GM19452 (cell line): ENCODE measurements at regions not wholly inside any gene's neighbourhood (a gene's known extent, or its start where the extent isn't known, plus 50 kb on each side); places are given as distances from the start of the nearest gene placed in this dataset.

Experiments used
- ATAC-seq: cut with Tn5 transposase; IDR thresholded peaks from one replicate; pipeline ENCODE4 v1.9.1; 2021; ENCODE audit not compliant: unreplicated experiment

DNA sequence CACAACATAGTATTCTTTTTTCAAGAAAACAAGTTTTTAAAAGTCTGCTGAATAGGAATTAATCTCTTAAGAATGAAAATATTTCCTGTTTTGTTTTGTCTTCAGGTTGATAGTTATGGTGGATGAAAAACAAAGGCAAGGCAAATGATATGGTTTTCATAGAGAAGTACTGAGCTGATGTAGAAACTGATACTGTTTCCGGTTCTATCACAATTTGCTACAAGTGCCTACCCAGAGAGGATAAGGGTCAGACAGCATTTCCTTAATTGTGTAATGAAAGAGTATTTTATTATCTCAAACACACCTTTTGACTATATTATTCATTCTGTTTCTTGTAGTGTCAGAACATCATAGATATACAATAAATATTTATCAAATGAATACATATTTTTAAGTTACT is 836.3 kb downstream of the SQOR start:
- no peak for ATAC-seq

DNA sequence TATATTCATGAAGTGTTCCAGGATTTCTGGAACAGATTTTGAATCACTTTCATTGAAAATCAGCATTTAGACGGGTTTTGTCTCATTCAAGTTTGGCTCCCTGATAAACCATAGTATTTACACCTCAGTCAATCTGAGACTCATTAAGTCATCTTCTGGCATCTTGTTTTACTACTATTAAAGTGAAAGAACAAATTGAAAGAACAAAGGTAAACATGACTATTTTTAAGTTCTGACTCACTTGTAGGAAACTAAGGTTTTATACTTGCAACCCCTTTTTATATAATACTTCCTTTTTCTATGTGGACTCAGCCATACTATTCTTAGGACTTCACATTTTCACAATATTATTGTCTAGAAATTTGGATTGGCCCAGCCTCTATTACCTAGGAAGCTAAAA is 854.4 kb downstream of the SQOR start:
- ATAC-seq, result no peak

DNA sequence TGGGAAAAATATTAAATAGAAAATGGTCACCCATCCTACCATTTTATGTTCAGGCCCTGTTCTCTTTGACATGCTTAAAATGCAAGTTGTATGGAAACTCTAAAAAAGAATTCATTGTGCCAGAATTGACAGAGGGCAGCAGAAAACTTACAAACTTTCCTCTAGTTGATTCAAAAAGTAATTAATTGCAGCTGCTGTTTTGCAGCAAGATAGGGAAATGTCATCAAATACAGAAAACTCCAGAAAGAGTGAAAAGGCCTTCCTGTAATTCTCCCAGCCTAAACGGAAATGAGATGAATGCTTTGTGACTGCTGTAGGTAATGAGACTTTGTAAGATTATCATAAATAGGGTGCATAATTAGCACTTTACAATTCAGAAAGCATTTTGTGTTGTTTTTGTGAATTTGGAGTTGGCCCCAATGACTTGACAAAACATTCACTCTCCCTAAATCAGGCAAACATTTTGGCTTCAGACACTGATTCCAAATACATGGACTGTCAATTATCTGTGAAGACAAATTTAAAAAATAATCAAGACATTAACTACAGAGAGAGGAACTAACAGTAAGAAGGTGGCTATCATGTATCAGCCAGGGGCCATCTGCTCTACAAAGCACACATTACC is 861.8 kb downstream of the SQOR start:
- no peak for ATAC-seq

DNA sequence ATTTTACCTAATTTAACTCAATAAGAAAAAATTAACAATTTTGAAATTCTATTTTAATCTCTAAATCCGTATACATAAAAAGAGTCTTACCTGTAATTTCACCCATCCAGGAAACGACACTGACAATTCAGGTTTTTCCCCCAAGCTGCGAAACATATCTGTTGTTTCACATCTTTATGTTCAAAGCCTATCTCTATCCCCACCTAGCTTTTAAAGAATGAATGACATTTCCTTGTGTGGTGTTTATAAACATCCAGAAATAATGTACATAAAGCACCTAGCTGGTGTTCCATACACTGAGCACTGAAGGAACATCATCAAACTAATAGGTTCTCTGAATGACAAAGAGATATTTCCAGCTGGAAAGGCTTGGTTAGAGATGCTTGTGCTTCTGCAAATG is 867.8 kb downstream of the SQOR start:
- ATAC-seq, result no peak

DNA sequence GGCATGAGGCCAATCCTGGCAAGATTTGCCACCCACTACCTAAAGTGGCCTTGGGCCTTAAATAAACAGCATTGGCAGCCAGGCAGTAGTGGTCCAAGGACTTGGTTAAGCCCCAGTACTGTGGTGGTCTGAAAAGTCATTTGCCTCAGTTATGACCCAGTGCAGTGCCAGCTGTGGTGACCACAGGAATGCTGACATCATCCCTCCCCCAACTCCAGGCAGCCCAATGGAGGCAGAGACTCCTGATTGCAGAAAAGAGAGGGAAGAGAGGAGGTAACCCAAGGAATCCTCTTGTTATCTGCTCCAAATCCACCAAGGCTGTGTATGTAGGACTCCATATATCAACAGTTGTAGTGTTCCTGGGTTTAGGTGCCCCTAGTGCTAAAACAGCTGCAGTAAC is 883.6 kb downstream of the SQOR start:
- no peak for ATAC-seq

DNA sequence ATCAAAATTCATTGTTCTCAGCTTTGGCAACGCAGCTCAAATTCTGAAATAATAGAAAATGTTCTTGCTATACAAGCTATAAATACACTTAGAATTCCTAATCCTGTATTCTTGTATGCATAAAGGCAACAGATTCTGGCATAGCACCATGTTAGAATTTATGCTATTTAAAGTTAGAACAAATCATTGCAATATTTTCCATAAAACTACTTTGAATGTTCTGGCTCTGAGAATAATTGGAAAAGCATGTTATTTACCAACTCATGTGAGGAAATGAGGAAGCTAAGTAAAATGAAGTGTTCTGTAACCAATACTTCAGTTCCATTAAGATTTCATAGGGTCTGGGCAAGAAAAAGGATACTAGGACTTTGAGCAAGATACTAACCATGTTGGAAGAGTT is 888.9 kb downstream of the SQOR start:
- ATAC-seq, result no peak

DNA sequence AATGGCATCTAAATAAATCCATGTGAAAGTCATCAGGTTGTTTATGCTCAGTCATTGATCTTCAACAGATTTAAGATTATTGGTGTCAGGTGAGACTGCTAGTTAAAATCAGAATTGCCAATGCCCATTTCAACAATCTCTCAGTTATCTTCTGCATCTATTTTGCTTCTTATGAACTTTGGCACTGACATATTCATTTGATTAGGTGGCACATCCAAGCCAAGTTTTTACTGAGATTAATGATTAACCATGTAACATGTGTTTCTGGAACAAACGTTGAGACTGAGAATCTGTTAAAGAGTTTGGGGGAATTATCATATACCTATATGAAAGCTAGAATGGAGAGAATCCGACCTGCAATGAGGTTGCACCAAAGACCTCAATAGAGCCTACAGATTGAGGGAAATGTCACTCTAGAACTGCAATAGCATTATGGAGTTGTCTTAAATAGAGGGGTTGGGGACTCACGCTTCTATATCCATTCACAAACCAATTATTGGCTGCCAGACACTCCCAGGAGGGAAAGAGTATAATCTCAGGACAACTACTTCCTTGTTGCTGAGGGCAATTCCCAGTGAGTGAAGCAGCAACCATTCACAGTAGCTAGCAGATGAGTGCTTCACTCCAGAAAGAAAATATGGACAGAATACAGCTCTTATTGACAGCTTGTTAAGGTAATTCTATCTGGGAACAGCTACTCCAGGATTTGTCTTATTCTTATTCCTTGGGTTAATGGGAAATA is 891.3 kb downstream of the SQOR start:
- ATAC-seq, result no peak

DNA sequence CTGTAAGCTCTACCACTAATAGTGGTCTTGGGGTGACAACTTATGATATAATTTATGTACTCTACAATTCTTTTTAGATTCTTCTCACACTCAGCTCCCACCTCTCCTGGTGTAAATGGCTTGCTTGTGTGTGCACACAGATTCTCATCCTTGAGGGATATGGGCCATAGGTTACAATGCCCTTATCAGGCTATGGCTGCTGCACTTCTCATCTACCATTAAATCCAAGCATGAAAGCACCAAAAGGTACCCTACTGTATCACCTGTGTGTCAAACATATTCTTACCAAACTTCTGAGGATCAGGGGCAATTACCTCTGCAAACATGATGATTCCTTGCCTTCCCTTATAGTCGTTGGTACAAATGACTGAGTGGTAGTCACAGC is 891.9 kb downstream of the SQOR start:
- no peak for ATAC-seq

DNA sequence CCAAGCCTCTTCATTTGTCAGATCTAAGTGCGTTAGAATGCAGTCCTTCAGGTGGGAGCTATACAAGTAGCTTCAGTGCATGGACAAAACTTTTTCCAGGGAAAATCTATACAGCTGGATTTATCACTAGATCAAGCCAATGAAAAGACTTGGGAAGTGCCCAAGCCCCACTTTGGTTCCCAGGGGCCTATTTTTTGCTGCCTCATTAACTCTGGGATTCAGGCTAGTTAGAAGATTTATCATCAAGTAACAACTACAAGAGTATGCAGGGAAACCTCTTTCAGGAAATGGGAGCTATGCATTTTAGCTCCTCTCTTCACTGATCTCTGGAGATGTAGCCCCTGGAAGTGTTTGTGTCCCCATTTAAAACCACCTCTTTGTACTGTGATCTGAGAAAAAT is 908.8 kb downstream of the SQOR start:
- ATAC-seq, result no peak

DNA sequence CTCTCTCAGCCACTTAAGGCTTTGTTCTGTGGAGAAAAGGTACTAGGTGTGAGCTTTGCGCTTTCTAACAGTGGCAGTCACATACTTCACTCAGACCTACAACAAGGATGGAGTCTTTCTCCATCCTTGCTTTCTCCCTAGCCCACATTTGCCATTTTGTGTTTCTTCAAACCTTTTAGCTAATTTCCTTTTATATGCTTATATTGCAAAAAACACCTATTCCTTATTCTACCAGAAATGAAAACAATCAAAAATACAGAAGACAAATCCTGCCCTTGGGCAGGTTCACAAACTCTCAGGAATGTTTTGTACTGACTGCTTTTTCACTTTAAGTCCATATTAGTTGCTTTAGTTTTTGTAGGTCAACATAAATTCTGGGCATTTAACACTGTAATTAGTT is 914.2 kb downstream of the SQOR start:
- no peak for ATAC-seq

DNA sequence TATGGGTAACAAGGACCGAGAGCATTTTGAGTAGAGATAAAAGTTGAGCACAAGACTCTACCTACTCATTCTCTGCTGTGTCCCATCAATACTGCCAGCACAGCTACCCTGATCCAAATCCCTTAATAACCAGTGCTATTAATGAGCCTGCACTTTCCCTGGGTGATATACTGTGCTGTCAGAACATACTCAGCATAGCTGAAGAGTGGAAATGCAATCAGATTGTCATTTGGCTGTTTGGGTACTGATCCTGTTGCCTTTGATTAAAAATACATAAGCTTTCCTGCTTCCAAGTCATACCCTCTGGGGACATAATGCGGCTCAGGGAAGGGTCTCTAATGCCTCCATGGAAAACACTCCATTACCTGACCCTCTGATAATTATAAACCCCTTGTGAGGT is 917.5 kb downstream of the SQOR start:
- no peak for ATAC-seq

DNA sequence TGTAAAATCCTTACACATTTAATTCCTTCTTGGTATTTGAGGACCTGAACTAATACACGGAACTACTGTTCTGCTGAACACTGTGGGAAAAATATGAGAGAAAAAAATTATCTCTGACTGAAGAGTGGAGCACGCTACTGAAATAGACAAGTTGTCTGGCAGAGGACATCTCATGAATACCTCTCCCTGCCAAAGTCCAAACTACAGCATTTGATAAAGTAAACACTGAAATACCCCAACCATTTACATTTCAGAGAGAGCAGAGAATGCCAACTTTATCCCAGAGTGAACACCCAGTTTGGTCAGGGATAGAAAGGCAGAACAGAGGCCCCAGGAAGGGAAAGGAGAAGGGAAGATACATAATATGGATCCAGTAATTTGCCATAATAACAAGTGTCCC is 920.7 kb downstream of the SQOR start:
- no peak for ATAC-seq

DNA sequence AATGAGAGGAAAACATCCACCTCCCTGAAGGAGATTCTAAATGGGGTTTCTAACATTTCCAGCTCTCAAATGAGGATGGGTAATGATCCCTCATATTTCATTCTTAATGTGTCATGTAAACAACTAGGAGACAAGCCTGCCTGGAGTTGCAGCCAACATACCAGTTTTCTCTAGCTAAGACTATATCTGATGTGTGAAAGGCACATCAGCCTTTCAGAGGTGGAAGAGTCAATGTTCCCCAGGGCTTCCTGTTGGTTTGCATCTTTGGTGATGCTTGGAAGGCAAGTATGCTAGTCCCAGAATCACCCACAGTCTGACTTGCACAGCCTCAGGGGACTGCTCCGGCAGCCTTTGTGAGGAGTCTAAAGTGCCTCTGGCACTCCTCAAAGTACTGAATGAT is 921.2 kb downstream of the SQOR start:
- ATAC-seq, result no peak

DNA sequence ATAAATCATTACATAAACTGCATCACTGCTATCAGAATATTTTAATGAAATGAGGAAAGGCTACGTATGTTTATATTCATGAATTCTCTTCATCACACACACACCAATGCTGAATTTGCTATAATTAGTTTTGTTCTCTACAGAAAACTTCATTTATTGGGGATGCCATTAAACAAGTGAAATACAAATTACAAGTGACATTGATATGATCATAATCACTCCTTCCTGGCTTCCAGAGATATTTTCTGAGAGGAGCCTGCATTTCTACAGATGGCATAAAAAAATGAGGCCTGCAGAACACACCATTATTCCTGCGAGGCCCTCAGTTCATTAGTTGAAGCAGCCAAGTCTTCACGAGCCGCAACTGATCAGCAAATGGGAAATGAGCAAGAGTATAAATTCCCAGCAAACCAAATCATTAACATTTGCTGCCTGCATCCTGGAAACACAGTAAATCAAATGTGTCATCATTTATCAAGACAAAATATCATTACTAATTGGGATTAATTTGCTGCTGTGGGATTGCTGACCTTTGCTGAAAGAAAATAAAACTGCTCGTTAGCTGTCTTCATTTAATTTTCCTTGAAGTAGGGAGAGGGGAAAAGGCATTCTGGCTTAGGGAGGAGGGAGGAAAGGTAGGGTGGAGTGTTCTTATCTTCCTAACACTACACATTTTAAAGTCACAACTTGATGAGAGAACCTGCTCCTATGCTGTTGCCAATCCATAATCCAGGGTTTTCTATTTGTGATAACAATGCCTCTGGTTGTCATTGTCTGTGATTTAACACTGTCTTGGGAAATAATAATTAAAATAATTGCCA is 921.9 kb downstream of the SQOR start:
- no peak for ATAC-seq

DNA sequence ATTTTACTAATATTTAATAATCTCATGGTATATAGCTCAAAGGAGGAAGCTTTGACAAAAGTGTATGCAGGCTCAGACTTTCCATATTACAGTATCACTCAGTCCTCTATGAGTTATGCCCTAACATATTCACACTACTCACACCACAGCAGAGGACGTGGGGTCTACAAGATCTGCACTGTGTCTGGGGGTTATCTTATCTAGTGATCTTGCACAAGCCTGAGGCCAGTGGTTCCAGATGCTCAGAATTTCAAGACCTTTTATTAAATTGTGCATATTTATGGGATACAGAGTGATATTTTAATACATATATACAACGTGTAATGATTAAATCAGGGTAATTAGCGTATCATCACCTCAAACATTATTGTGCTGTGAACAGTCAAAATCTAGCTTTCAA is 933.1 kb downstream of the SQOR start:
- no peak for ATAC-seq

DNA sequence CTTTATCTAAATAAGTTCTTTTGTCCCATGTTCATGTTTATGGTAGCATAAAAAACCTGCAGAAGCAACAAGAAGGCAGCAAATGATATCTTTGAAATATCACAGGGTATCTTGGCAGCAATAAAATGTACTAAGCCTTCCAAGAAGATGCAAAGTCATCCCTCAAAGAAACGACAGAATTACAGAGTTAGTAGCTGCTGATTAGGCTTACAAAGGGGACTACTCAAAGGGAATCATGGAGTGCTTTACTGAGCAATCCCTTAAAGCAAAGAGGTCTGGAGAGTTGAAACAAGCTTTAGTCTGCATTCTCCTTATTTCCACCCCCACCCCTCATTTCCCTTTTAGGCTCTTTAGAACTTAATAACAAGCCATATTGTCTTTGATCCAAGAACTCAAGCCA is 935.0 kb downstream of the SQOR start:
- ATAC-seq, result no peak

DNA sequence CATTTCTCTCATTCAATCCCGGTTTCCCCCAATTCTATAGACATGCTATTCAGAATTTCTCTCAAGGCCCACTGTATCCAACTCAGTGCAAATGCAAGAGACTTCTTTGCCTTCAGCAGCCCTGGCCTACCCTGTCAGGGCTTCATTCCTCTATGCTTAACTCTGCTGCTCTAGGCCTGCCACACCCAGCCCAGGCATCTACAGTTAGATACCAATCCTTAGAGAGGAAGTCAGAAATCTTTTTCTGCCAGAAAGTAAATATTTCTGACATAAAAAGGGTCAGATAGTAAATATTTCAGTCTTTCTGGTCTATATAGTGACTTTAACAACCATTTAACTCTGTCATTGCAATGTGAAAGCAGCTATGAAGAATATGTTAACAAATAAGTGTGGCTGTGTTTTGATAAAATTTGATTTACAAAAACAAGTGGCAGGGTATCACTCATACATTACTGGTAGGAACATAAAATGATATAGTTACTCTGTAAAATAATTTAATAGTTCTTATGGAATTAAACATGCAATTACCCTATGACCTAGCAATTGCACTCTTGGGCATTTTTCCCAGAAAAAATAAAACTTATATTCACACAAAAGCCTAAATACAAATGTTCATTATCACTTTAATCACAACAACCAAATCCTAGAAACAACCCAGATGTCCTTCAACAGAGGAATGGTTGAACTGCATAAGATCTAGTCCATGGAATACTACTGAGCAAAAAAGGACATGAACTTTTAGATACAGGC is 942.0 kb downstream of the SQOR start:
- no peak for ATAC-seq

DNA sequence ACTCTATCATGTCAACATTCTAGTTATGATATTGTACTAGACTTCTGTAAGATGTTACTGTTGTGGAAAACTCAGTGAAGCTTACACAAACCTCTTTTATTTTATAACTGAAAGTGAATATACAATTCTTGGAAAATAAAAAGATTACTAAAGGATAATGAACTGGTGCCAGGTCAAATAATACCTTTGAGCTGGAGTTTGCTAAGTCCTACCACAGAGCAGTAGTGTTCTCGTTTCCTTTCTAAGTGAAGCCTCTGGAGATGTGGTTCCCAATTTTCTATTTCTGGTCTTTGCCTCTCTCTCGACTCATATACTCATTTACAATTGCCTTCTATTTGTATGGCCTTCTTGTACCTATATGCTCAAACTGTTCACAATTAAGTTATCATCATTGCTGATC is 942.9 kb downstream of the SQOR start:
- no peak for ATAC-seq

DNA sequence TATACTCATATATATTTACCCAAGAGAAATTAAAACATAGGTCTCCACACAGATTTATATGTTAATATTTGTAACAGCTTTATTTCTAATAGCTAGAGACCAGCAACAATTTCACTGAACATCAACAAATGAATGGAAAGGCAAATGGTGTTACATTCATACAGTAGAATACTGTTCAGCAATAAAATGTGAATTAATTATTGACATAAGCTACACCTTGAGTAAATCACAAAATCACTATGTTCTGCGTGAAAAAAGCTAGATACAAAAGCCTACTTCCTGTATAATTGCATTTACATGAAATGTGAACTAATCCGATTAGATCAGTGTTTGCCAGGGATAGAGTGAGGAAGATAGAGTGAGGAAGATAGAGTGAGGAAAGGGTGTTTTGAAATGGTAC is 945.7 kb downstream of the SQOR start:
- ATAC-seq, result no peak

DNA sequence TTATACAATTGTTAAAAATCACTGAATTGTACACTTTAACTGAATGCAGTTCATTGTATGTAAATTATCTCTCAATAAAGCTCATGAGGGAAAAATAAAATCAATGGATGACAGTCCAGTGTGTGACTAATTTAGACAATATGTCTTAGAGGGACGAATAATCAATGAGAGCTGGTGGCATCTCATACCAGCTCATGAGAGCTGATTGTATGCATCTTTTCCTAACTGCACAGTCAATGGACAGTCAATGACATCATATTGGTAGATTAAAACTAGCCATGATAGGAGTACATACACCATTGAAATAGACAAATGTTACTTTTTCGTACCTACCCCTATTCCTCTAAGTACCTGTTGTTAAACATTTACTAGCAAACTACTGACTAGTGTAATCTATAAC is 946.1 kb downstream of the SQOR start:
- ATAC-seq, result no peak

DNA sequence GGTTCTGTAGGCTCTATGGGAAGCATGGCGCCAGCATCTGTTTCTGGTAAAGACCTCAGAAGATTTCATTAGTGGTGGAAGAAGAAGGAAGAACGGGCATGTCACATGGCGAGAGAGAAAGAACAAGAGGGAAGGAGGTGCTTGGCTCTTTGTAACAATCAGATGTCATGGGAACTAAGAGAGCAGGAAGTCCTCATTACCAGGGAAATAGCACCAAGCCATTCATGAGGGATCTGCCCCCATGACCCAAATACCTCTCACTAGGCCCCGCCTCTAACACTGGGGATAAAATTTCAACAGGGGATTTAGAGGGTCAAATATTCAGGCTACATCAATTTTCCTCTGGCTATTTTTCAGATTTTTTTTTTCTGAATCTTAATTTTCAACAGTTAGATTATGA is 954.3 kb downstream of the SQOR start:
- ATAC-seq, result no peak

DNA sequence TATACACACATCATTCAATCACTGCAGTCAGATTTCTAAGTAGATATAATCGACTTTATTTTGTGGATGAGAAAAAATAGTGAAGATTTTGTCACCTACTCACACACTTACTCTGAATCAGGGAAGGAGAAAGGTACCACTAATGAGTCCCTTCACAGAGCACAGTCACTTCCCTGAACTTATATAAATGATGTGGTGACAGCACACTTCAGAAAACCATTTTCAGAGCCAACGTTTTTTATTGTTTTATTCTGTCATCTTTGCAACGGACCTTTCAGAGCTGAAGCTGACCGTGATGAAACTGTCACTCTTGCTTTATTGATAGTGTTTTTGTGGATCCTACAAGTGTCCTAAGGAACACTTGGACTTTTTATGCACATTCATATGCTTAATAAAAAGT is 956.6 kb downstream of the SQOR start:
- ATAC-seq, result no peak
